ENCODE measurements at regions not wholly inside any gene's neighbourhood (a gene's known extent, or its start where the extent isn't known, plus 50 kb on each side); places are given as distances from the start of the nearest gene placed in this dataset.

DNA sequence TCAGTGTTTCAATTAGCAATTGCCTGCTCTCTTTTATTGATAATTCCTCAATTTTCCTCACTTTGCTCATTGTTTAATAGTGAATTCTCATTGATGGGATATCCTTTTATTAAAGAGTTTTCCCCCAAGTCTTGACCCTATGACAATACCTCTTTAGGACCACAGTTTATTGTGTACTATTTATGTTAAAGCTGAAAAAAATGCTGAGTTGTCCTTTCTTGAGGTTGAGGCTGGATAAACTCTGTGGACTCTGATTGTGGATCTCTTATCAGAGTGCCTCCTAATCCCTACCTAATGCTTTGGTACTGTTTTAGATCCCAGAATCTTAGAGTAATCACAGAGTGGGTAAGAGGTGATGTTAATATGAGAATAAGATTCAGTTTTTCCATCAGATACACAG lies 416.3 kb upstream of the GBE1 start:
- FAIRE-seq (no peak), DNase-seq (ENCODE audit: low read depth, low spot score) (no peak)
- Histone ChIP-seq H3K27me3 (ENCODE audit: control insufficient read depth, extremely low read depth, insufficient read depth, low read length) (no peaks in the 10 kb centered on the region), H3K9me3 (ENCODE audit: control insufficient read depth, low read depth, low read length) (no peaks in the 10 kb centered on the region), H3K9ac (ENCODE audit: control insufficient read depth, extremely low read depth, insufficient read depth, low read length) (no peak overlapping the region), H2AFZ (ENCODE audit: control insufficient read depth, low read length) (no peak overlapping the region), H3K4me1 (ENCODE audit: control insufficient read depth, extremely low read depth, insufficient read depth, low read length) (no peaks in the 10 kb centered on the region), H3K4me2 (ENCODE audit: control insufficient read depth, extremely low read depth, insufficient read depth, low read depth, low read length) (no peak overlapping the region), H3K79me2 (ENCODE audit: control insufficient read depth, insufficient read depth, low read length) (no peaks in the 10 kb centered on the region), H3K27ac (ENCODE audit: control insufficient read depth, insufficient read depth, low read length) (no peak overlapping the region), H3K36me3 (ENCODE audit: control insufficient read depth in 2 of 2, extremely low read depth in 1 of 2, insufficient read depth in 2 of 2, low read length in 2 of 2) (no peaks in the 10 kb centered on the region), H3K9me1 (ENCODE audit: control insufficient read depth, extremely low read depth, insufficient read depth, low read length) (no peaks in the 10 kb centered on the region), H3K4me3 (ENCODE audit: control insufficient read depth in 2 of 3, extremely low read depth in 1 of 3, insufficient read depth in 2 of 3, low read depth in 1 of 3, low read length in 3 of 3) (no peak overlapping the region), H4K20me1 (ENCODE audit: control insufficient read depth, extremely low read depth, insufficient read depth, low read length) (no peaks in the 10 kb centered on the region)
- dilution Hi-C loops (cut with MboI; ENCODE audit: extremely low pct_ligation_motif_present, low sequenced_read_pairs), result no loop called here
- TF ChIP-seq, protein P1, sequence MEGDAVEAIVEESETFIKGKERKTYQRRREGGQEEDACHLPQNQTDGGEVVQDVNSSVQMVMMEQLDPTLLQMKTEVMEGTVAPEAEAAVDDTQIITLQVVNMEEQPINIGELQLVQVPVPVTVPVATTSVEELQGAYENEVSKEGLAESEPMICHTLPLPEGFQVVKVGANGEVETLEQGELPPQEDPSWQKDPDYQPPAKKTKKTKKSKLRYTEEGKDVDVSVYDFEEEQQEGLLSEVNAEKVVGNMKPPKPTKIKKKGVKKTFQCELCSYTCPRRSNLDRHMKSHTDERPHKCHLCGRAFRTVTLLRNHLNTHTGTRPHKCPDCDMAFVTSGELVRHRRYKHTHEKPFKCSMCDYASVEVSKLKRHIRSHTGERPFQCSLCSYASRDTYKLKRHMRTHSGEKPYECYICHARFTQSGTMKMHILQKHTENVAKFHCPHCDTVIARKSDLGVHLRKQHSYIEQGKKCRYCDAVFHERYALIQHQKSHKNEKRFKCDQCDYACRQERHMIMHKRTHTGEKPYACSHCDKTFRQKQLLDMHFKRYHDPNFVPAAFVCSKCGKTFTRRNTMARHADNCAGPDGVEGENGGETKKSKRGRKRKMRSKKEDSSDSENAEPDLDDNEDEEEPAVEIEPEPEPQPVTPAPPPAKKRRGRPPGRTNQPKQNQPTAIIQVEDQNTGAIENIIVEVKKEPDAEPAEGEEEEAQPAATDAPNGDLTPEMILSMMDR (optimal IDR thresholded peaks at IDR 0.05 in 1 of 3, IDR thresholded peaks at IDR 0.05 in 1 of 3, conservative IDR thresholded peaks at IDR 0.05 in 1 of 3; ENCODE audit: extremely low read depth in 1 of 3, insufficient read depth in 2 of 3, low read length in 3 of 3), result no peak
- TF ChIP-seq EZH2 (IDR thresholded peaks at IDR 0.05; ENCODE audit: low read length), result no peak

DNA sequence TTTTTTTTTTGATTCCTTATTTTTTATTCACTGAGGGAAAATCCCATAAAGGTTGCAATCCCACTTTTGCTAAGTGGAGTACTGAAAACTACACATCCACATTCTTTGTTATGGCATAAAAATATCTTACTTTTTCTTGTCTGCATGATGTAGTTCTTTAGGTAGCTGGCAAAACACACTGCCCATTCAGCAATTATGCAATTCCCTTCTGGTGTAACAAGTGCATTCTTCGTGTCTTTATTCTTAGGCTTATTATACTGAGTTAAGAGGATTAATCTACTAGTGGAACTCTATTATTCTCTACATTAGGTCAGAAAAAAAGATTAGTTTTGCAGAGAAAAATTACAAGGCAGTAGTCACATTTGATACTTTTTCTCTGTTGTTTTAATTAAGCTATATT lies 403.8 kb upstream of the GBE1 start:
- H3K36me3 ChIP-seq (ENCODE audit: control insufficient read depth in 2 of 2, extremely low read depth in 1 of 2, insufficient read depth in 2 of 2, low read length in 2 of 2), result no peaks in the 10 kb centered on the region
- no peak overlapping the region for H3K4me3 ChIP-seq (ENCODE audit: control insufficient read depth in 2 of 3, extremely low read depth in 1 of 3, insufficient read depth in 2 of 3, low read depth in 1 of 3, low read length in 3 of 3)
- H3K9me3 ChIP-seq (ENCODE audit: control insufficient read depth, low read depth, low read length), result no peaks in the 10 kb centered on the region
- H3K79me2 ChIP-seq (ENCODE audit: control insufficient read depth, insufficient read depth, low read length), result no peaks in the 10 kb centered on the region
- no peaks in the 10 kb centered on the region for H3K4me1 ChIP-seq (ENCODE audit: control insufficient read depth, extremely low read depth, insufficient read depth, low read length)
- dilution Hi-C loops (cut with MboI; ENCODE audit: extremely low pct_ligation_motif_present, low sequenced_read_pairs), result no loop called here
- no peak overlapping the region for H3K4me2 ChIP-seq (ENCODE audit: control insufficient read depth, extremely low read depth, insufficient read depth, low read depth, low read length)
- no peak overlapping the region for H2AFZ ChIP-seq (ENCODE audit: control insufficient read depth, low read length)
- H3K9me1 ChIP-seq (ENCODE audit: control insufficient read depth, extremely low read depth, insufficient read depth, low read length), result no peaks in the 10 kb centered on the region
- H3K27ac ChIP-seq (ENCODE audit: control insufficient read depth, insufficient read depth, low read length), result no peak overlapping the region
- H4K20me1 ChIP-seq (ENCODE audit: control insufficient read depth, extremely low read depth, insufficient read depth, low read length), result no peaks in the 10 kb centered on the region
- FAIRE-seq (no peak), DNase-seq (ENCODE audit: low read depth, low spot score) (no peak)
- no peak for TF ChIP-seq EZH2 (IDR thresholded peaks at IDR 0.05; ENCODE audit: low read length)
- TF ChIP-seq, protein P1 (optimal IDR thresholded peaks at IDR 0.05 in 1 of 3, IDR thresholded peaks at IDR 0.05 in 1 of 3, conservative IDR thresholded peaks at IDR 0.05 in 1 of 3; ENCODE audit: extremely low read depth in 1 of 3, insufficient read depth in 2 of 3, low read length in 3 of 3), result no peak
- H3K27me3 ChIP-seq (ENCODE audit: control insufficient read depth, extremely low read depth, insufficient read depth, low read length), result no peaks in the 10 kb centered on the region
- no peak overlapping the region for H3K9ac ChIP-seq (ENCODE audit: control insufficient read depth, extremely low read depth, insufficient read depth, low read length)

Data from keratinocyte (primary cell).